ENCODE measurements at regions not wholly inside any gene's neighbourhood (a gene's known extent, or its start where the extent isn't known, plus 50 kb on each side); places are given as distances from the start of the nearest gene placed in this dataset.
"Not testable (repeated sequence)": the region's sequence is repeated elsewhere in the genome, so short reads cannot be mapped to it uniquely, and the experiment has no call there.

GRCh38 chr1:184176058-184176457 lies 124.5 kb downstream of the TSEN15 start:
- Histone ChIP-seq H3K4me3 (no peak overlapping the region), H3K36me3 (ENCODE audit: low read depth, missing control alignments) (no peaks in the 10 kb centered on the region), H3K9me3 (no peaks in the 10 kb centered on the region), H3K4me1 (no peaks in the 10 kb centered on the region), H3K27ac (no peak overlapping the region), H3K27me3 (no peaks in the 10 kb centered on the region)
- TF ChIP-seq, protein P1, sequence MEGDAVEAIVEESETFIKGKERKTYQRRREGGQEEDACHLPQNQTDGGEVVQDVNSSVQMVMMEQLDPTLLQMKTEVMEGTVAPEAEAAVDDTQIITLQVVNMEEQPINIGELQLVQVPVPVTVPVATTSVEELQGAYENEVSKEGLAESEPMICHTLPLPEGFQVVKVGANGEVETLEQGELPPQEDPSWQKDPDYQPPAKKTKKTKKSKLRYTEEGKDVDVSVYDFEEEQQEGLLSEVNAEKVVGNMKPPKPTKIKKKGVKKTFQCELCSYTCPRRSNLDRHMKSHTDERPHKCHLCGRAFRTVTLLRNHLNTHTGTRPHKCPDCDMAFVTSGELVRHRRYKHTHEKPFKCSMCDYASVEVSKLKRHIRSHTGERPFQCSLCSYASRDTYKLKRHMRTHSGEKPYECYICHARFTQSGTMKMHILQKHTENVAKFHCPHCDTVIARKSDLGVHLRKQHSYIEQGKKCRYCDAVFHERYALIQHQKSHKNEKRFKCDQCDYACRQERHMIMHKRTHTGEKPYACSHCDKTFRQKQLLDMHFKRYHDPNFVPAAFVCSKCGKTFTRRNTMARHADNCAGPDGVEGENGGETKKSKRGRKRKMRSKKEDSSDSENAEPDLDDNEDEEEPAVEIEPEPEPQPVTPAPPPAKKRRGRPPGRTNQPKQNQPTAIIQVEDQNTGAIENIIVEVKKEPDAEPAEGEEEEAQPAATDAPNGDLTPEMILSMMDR (IDR thresholded peaks at IDR 0.05), result no peak
- TF ChIP-seq POLR2A (IDR thresholded peaks at IDR 0.05), result no peak
- 95 to 98% methylated on average over 2 of the region's 2 CpGs for WGBS, 2 donors
- no peak for DNase-seq
- intact Hi-C loops (cut with DNase I; ENCODE audit: low total_unique reads), result no loop called here

- Histone ChIP-seq H3K9me3 (no peaks in the 10 kb centered on the region), H3K4me1 (no peaks in the 10 kb centered on the region), H3K36me3 (ENCODE audit: low read depth, missing control alignments) (no peaks in the 10 kb centered on the region), H3K4me3 (no peak overlapping the region), H3K27me3 (no peaks in the 10 kb centered on the region), H3K27ac (no peak overlapping the region)
- intact Hi-C loops (cut with DNase I; ENCODE audit: low total_unique reads), result no loop called here
- 88 to 98% methylated on average over 2 of the region's 2 CpGs for WGBS, 2 donors
- DNase-seq, result no peak
- no peak for TF ChIP-seq POLR2A (IDR thresholded peaks at IDR 0.05)
- TF ChIP-seq, protein P1 (IDR thresholded peaks at IDR 0.05), result no peak
Measured at GRCh38 chr1:184181044-184181443, 129.5 kb downstream of the TSEN15 start.

DNA sequence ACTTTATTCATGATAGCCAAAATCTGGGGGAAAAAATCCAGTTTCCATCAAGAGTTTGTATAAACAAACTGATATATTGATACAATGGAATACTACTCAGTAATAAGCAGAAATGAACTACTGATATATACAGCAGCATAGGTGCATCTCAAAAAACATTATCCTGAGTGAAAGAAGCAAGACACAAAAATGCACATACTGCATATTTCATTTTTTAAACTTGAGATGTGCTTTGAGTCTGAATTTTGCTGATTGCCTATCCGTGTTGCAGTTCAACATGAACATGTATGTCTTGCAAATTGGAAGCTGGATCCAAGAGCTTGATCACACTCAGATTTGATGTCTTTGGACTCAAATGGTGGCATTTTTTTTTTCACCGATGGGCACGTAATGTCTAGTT lies 132.4 kb downstream of the TSEN15 start:
- H3K27ac ChIP-seq, result no peak overlapping the region
- no peak overlapping the region for H3K4me3 ChIP-seq
- no peaks in the 10 kb centered on the region for H3K27me3 ChIP-seq
- WGBS, 2 donors, result 90 to 95% methylated on average over 3 of the region's 3 CpGs
- TF ChIP-seq, protein P1 (IDR thresholded peaks at IDR 0.05), result no peak
- TF ChIP-seq POLR2A (IDR thresholded peaks at IDR 0.05), result no peak
- no peak for DNase-seq
- no peaks in the 10 kb centered on the region for H3K4me1 ChIP-seq
- no peaks in the 10 kb centered on the region for H3K36me3 ChIP-seq (ENCODE audit: low read depth, missing control alignments)
- no peaks in the 10 kb centered on the region for H3K9me3 ChIP-seq
- intact Hi-C loops (cut with DNase I; ENCODE audit: low total_unique reads), result no loop called here

- DNase-seq; H3K4me3 ChIP-seq; H3K9me3 ChIP-seq; intact Hi-C loops (cut with DNase I; ENCODE audit: low total_unique reads); H3K36me3 ChIP-seq (ENCODE audit: low read depth, missing control alignments); H3K27ac ChIP-seq; H3K27me3 ChIP-seq; H3K4me1 ChIP-seq: not testable (repeated sequence)
- 92 to 100% methylated on average over 3 of the region's 3 CpGs for WGBS, 2 donors
Measured at GRCh38 chr1:184184614-184185013, 133.1 kb downstream of the TSEN15 start.

DNA sequence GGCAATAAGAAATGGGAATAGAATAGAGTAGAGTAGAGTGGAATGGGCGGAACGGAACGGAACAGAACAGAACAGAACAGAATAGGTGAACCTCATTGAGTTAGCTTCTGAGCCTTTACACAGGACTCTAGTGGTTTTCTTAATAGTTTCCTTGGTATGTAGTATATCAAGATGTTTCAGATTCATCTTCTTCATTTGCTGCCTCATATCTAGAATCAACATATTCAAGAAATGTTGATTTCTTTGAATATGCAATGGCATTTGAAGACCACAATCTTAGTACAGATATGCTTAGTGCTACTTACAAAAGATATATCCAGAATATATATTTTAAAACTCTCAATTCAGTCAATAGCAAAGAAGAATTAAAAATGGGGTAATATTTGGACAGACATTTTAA lies 133.8 kb downstream of the TSEN15 start:
- Histone ChIP-seq H3K4me3 (no peak overlapping the region), H3K9me3 (no peaks in the 10 kb centered on the region), H3K27ac (no peak overlapping the region), H3K27me3 (no peaks in the 10 kb centered on the region), H3K4me1 (no peaks in the 10 kb centered on the region), H3K36me3 (ENCODE audit: low read depth, missing control alignments) (no peaks in the 10 kb centered on the region)
- WGBS, 2 donors, result 85 to 97% methylated on average over 3 of the region's 3 CpGs
- intact Hi-C loops (cut with DNase I; ENCODE audit: low total_unique reads), result no loop called here
- no peak for DNase-seq
- no peak for TF ChIP-seq POLR2A (IDR thresholded peaks at IDR 0.05)
- TF ChIP-seq, protein P1 (IDR thresholded peaks at IDR 0.05), result no peak

Measured in testis (tissue), 2 donors.